ENCODE measurements at regions not wholly inside any gene's neighbourhood (a gene's known extent, or its start where the extent isn't known, plus 50 kb on each side); places are given as distances from the start of the nearest gene placed in this dataset.
A peak's percentile ranks its signal among the peaks of the same experiment; 100 is the strongest.

DNA sequence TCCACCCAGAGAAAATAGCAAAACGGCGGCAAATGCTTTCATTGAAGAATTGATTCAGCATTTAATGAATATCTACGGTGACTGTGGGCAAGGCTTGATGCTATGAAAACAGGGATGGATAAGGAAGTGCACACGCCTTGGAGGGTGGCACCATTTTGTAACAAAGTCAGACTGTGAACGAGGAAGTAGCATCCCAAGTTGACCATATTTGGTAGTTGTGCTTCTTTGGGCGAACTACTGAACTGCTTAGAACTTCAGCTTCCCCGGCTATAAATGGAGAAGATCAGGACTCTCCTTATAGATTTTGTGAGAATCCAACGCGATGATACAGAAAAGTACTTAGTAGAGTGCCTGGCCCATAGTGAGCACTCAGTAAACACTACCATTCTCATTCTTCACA lies 303.2 kb downstream of the MAF start:
- Histone ChIP-seq H3K4me2 (ENCODE audit: insufficient read depth in 1 of 2, low read depth in 2 of 2, low read length in 2 of 2) (no peak overlapping the region), H4K5ac (ENCODE audit: insufficient read length, low read depth, low read length) (no peak overlapping the region), H2BK15ac (ENCODE audit: low read length) (no peak overlapping the region), H3K23ac (ENCODE audit: insufficient read length) (no peak overlapping the region), H2BK5ac (ENCODE audit: low read depth, low read length) (no peak overlapping the region; the same call in 1 of the 2 replicates), H3K27ac (ENCODE audit: low read depth, low read length) (no peak overlapping the region), H3K18ac (ENCODE audit: extremely low read depth, low read length) (peak overlapping the region; percentile 51; the same call in 1 of the 2 replicates), H2BK20ac (ENCODE audit: low read length) (peak overlapping the region; percentile 78; the same call in 1 of the 2 replicates), H3K4ac (replicated peaks; ENCODE audit: insufficient read length, low read depth, low read length) (no peak overlapping the region), H4K91ac (replicated peaks; ENCODE audit: insufficient read length, low read length) (peak overlapping the region; percentile 45), H3K9ac (replicated peaks in 1 of 4; ENCODE audit: extremely low read depth in 1 of 4, low read depth in 3 of 4, low read length in 3 of 4) (0 out of 7 replicates have a peak overlapping the region, but pooled peaks of 1 of the 4 experiments have one; percentile 38), H3K4me3 (ENCODE audit: extremely low read depth in 1 of 4, insufficient read depth in 2 of 4, low read depth in 3 of 4, low read length in 4 of 4) (no peak overlapping the region), H3K79me1 (ENCODE audit: low read depth, low read length) (no peaks in the 10 kb centered on the region), H3K36me3 (ENCODE audit: control insufficient read depth in 2 of 4, insufficient read depth in 4 of 4, low read length in 3 of 4) (no peaks in the 10 kb centered on the region), H2BK120ac (replicated peaks; ENCODE audit: low read depth, low read length) (peak overlapping the region; percentile 2), H2AK5ac (ENCODE audit: low read depth, low read length) (no peak overlapping the region), H4K8ac (ENCODE audit: extremely low read depth, insufficient read depth, low read length) (no peak overlapping the region), H3K56ac (replicated peaks; ENCODE audit: insufficient read length, low read depth, low read length) (no peak overlapping the region), H3K9me3 (ENCODE audit: insufficient read depth in 2 of 2, low read depth in 1 of 2, low read length in 1 of 2) (no peaks in the 10 kb centered on the region), H3K79me2 (ENCODE audit: control insufficient read depth in 1 of 2, insufficient read depth in 2 of 2, low read length in 2 of 2) (no peaks in the 10 kb centered on the region), H3K4me1 (replicated peaks in 1 of 4; ENCODE audit: control insufficient read depth in 3 of 4, insufficient read depth in 4 of 4, low read length in 3 of 4) (peaks cover 12 to 28% (median 20%) of the 10 kb centered on the region in 4 experiments), H2AFZ (ENCODE audit: low read length) (no peak overlapping the region), H4K20me1 (replicated peaks in 1 of 2; ENCODE audit: control insufficient read depth in 1 of 2, insufficient read depth in 2 of 2, low read length in 2 of 2) (no peaks in the 10 kb centered on the region), H2BK12ac (ENCODE audit: low read depth, low read length) (peak overlapping the region; percentile 52), H3K23me2 (ENCODE audit: low read depth, low read length) (no peaks in the 10 kb centered on the region), H3K27me3 (replicated peaks in 1 of 4; ENCODE audit: control insufficient read depth in 3 of 4, extremely low read depth in 1 of 4, insufficient read depth in 3 of 4, low read length in 3 of 4) (peaks cover 0 to 2% (median 0%) of the 10 kb centered on the region in 4 experiments; a peak in 1 of 7 replicates), H3K14ac (ENCODE audit: insufficient read length) (no peak overlapping the region)
- FAIRE-seq, result no peak
- no peak for DNase-seq (ENCODE audit: low read depth in 1 of 2, low spot score in 2 of 2)
- TF ChIP-seq TCF12 (IDR thresholded peaks at IDR 0.05; ENCODE audit: low read depth, low read length) (no peak), EP300 (IDR thresholded peaks at IDR 0.05; ENCODE audit: borderline replicate concordance in 1 of 2, low read depth in 2 of 2, low read length in 2 of 2) (no peak), CBX8 (IDR thresholded peaks at IDR 0.05; ENCODE audit: borderline replicate concordance, low read depth, low read length) (no peak), SRF (IDR thresholded peaks at IDR 0.05; ENCODE audit: low read depth, low read length) (peak; percentile 58), JUN (IDR thresholded peaks at IDR 0.05; ENCODE audit: low read depth, low read length) (no peak), BACH1 (IDR thresholded peaks at IDR 0.05; ENCODE audit: low read length) (no peak), RXRA (IDR thresholded peaks at IDR 0.05; ENCODE audit: insufficient read depth, low read depth, low read length) (no peak)
- POLR2A ChIA-PET (ENCODE audit: partially characterized antibody), result interaction anchor here (0.8 kb wide), 1 partner anchor 32 kb away, joined by 3 read pairs; no protein-coding TSS in a partner anchor
- CTCF ChIA-PET (ENCODE audit: partially characterized antibody), result interaction anchor here (1.3 to 3.0 kb wide), 3 partner anchors 33 to 303 kb away, joined by 3 to 8 read pairs (median 4); partner anchors contain the start of gene MAF
- WGBS, 2 experiments (ENCODE audit: extremely low coverage in 1 of 2, insufficient coverage in 1 of 2, insufficient read length in 1 of 2, insufficient replicate concordance in 2 of 2, low coverage in 1 of 2, low lambda C conversion rate in 2 of 2, missing lambda C conversion rate in 1 of 2), result 95% methylated on average over 9 of the region's 9 CpGs; no CpG with 5 or more reads in 1 of the 2 experiments

Data from H1 (cell line).